SH-SY5Y (cell line): ENCODE measurements at regions not wholly inside any gene's neighbourhood (a gene's known extent, or its start where the extent isn't known, plus 50 kb on each side); places are given as distances from the start of the nearest gene placed in this dataset.

Experiments
- GATA2 ChIP-seq: IDR thresholded peaks from 2 replicates; pipeline ENCODE4 v1.6.1; 2011; ENCODE audit warnings: mild to moderate bottlenecking, low read depth, low read length
- GATA3 ChIP-seq: IDR thresholded peaks from 2 replicates; pipeline ENCODE4 v1.6.1; 2011; ENCODE audit warnings: low read depth, mild to moderate bottlenecking, low read length, moderate library complexity

GRCh38 chr2:40559175-40559574 lies 107.3 kb upstream of the SLC8A1 start:
- TF ChIP-seq GATA3 (no peak), GATA2 (no peak)
